ENCODE measurements at regions not wholly inside any gene's neighbourhood (a gene's known extent, or its start where the extent isn't known, plus 50 kb on each side); places are given as distances from the start of the nearest gene placed in this dataset.

GRCh38 chr9:107780960-107781359 lies 291.4 kb upstream of the KLF4 start:
- ChIA-PET POLR2A (interaction anchor here (0.6 kb wide), 1 partner anchor 1073 kb away, joined by 4 read pairs; no protein-coding TSS in a partner anchor), CTCF (no interaction called here), RAD21 (ENCODE audit: low non-redundant PET in 1 of 2, low total read pairs in 2 of 2, uncharacterized antibody in 2 of 2, unreplicated experiment in 2 of 2) (no interaction called here)
- Histone ChIP-seq H3K4me1 (ENCODE audit: control insufficient read depth in 1 of 2, insufficient read depth in 2 of 2, low read length in 2 of 2) (peaks cover 8 to 10% of the 10 kb centered on the region in 2 experiments; a peak in 3 of 4 replicates), H4K20me1 (ENCODE audit: insufficient read depth) (no peaks in the 10 kb centered on the region), H3K36me3 (ENCODE audit: control insufficient read depth in 1 of 2, insufficient read depth in 2 of 2, low read length in 2 of 2) (no peaks in the 10 kb centered on the region), H3K79me2 (ENCODE audit: insufficient read depth, low read length) (no peaks in the 10 kb centered on the region), H3K27me3 (ENCODE audit: insufficient read depth, low read length) (no peaks in the 10 kb centered on the region), H3K4me3 (replicated peaks in 1 of 2; ENCODE audit: low read depth in 1 of 2, low read length in 2 of 2) (no peak overlapping the region), H3K9ac (ENCODE audit: low read length) (no peak overlapping the region), H3K4me2 (ENCODE audit: low read length) (no peak overlapping the region), H3K9me3 (ENCODE audit: control insufficient read depth in 1 of 2, insufficient read depth in 1 of 2, low read depth in 1 of 2, low read length in 2 of 2) (no peaks in the 10 kb centered on the region), H3K27ac (ENCODE audit: low read depth, low read length) (no peak overlapping the region), H3K9me2 (ENCODE audit: insufficient read depth) (no peaks in the 10 kb centered on the region), H2AFZ (ENCODE audit: low read depth, low read length, poor library complexity, severe bottlenecking) (no peak overlapping the region)
- intact Hi-C loops (cut with micrococcal nuclease), result no loop called here
- TF ChIP-seq SP1 (IDR thresholded peaks at IDR 0.05; ENCODE audit: low read depth), result no peak
- ATAC-seq (no peak), DNase-seq (ENCODE audit: low read depth, low spot score) (no peak)
- no TSS peak for BruUV-seq (replicated peaks)

- H4K20me1 ChIP-seq (ENCODE audit: insufficient read depth), result no peaks in the 10 kb centered on the region
- RAD21 ChIA-PET (ENCODE audit: low non-redundant PET in 1 of 2, low total read pairs in 2 of 2, uncharacterized antibody in 2 of 2, unreplicated experiment in 2 of 2), result no interaction called here
- no peak overlapping the region for H3K4me2 ChIP-seq (ENCODE audit: low read length)
- H3K4me3 ChIP-seq (replicated peaks in 1 of 2; ENCODE audit: low read depth in 1 of 2, low read length in 2 of 2), result no peak overlapping the region
- no peaks in the 10 kb centered on the region for H3K79me2 ChIP-seq (ENCODE audit: insufficient read depth, low read length)
- no peaks in the 10 kb centered on the region for H3K36me3 ChIP-seq (ENCODE audit: control insufficient read depth in 1 of 2, insufficient read depth in 2 of 2, low read length in 2 of 2)
- H3K27ac ChIP-seq (ENCODE audit: low read depth, low read length), result no peak overlapping the region
- BruUV-seq (replicated peaks), result no TSS peak
- no peak overlapping the region for H2AFZ ChIP-seq (ENCODE audit: low read depth, low read length, poor library complexity, severe bottlenecking)
- no peaks in the 10 kb centered on the region for H3K9me2 ChIP-seq (ENCODE audit: insufficient read depth)
- H3K9ac ChIP-seq (ENCODE audit: low read length), result no peak overlapping the region
- no peaks in the 10 kb centered on the region for H3K27me3 ChIP-seq (ENCODE audit: insufficient read depth, low read length)
- H3K9me3 ChIP-seq (ENCODE audit: control insufficient read depth in 1 of 2, insufficient read depth in 1 of 2, low read depth in 1 of 2, low read length in 2 of 2), result no peaks in the 10 kb centered on the region
- POLR2A ChIA-PET, result no interaction called here
- no peak for DNase-seq (ENCODE audit: low read depth, low spot score)
- intact Hi-C loops (cut with micrococcal nuclease), result no loop called here
- ATAC-seq, result no peak
- CTCF ChIA-PET, result no interaction called here
- peaks cover 8 to 9% of the 10 kb centered on the region in 2 experiments; a peak in 3 of 4 replicates for H3K4me1 ChIP-seq (ENCODE audit: control insufficient read depth in 1 of 2, insufficient read depth in 2 of 2, low read length in 2 of 2)
- TF ChIP-seq ELF1 (IDR thresholded peaks at IDR 0.05; ENCODE audit: borderline replicate concordance, low read depth), result no peak
- no peak for TF ChIP-seq REST (IDR thresholded peaks at IDR 0.05; ENCODE audit: low read depth)
- no peak for TF ChIP-seq POLR2AphosphoS5 (IDR thresholded peaks at IDR 0.05; ENCODE audit: low read depth, low read length)
- TF ChIP-seq ATF3 (IDR thresholded peaks at IDR 0.05), result no peak
- no peak for TF ChIP-seq JUND (IDR thresholded peaks at IDR 0.05)
- TF ChIP-seq YY1 (IDR thresholded peaks at IDR 0.05; ENCODE audit: extremely low read depth, insufficient replicate concordance, low read depth, low read length), result no peak
- TF ChIP-seq FOSL1 (IDR thresholded peaks at IDR 0.05; ENCODE audit: low read depth), result no peak
- TF ChIP-seq CBX3 (IDR thresholded peaks at IDR 0.05; ENCODE audit: low read depth), result no peak
- no peak for TF ChIP-seq SRF (IDR thresholded peaks at IDR 0.05; ENCODE audit: low read depth)
- no peak for TF ChIP-seq EGR1 (IDR thresholded peaks at IDR 0.05; ENCODE audit: low read depth)
- no peak for TF ChIP-seq EZH2phosphoT487 (IDR thresholded peaks at IDR 0.05; ENCODE audit: borderline replicate concordance)
- TF ChIP-seq TCF7L2 (IDR thresholded peaks at IDR 0.05; ENCODE audit: borderline replicate concordance, extremely low read depth, insufficient read depth, insufficient read length), result no peak
- TF ChIP-seq, protein P1, sequence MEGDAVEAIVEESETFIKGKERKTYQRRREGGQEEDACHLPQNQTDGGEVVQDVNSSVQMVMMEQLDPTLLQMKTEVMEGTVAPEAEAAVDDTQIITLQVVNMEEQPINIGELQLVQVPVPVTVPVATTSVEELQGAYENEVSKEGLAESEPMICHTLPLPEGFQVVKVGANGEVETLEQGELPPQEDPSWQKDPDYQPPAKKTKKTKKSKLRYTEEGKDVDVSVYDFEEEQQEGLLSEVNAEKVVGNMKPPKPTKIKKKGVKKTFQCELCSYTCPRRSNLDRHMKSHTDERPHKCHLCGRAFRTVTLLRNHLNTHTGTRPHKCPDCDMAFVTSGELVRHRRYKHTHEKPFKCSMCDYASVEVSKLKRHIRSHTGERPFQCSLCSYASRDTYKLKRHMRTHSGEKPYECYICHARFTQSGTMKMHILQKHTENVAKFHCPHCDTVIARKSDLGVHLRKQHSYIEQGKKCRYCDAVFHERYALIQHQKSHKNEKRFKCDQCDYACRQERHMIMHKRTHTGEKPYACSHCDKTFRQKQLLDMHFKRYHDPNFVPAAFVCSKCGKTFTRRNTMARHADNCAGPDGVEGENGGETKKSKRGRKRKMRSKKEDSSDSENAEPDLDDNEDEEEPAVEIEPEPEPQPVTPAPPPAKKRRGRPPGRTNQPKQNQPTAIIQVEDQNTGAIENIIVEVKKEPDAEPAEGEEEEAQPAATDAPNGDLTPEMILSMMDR (IDR thresholded peaks at IDR 0.05 in 2 of 3, conservative IDR thresholded peaks at IDR 0.05 in 1 of 3; ENCODE audit: borderline replicate concordance in 1 of 3, insufficient read depth in 1 of 3, low read depth in 2 of 3, low read length in 2 of 3), result no peak
These were observed 290.2 kb upstream of the KLF4 start for GRCh38 chr9:107779731-107780130.

Data from HCT116 (cell line).